Tibial artery (tissue), 4 donors: ENCODE measurements at regions not wholly inside any gene's neighbourhood (a gene's known extent, or its start where the extent isn't known, plus 50 kb on each side); places are given as distances from the start of the nearest gene placed in this dataset.

Source experiments
- DNase-seq, 2 donors: peaks; one replicate each; pipeline ENCODE4 v3.0.0-alpha.2; 2019
- H3K27ac ChIP-seq, 2 donors: fragments of 200-600 bp; sonication (generic) in 1 of 2; 1 replicate in 1 of 2; 2 replicates in 1 of 2; pipeline ENCODE4 v1.5.1; 2018 to 2019; ENCODE audit warnings: mild to moderate bottlenecking in 1 of 2
- H3K27me3 ChIP-seq, 2 donors: fragments of 200-600 bp; sonication (generic) in 1 of 2; one replicate each; pipeline versions ENCODE4 v1.5.1 to v1.6.0; 2016 to 2019
- H3K36me3 ChIP-seq, 3 donors: fragments of 200-600 bp; sonication (generic) in 2 of 3; one replicate each; pipeline ENCODE4 v1.5.1; 2016 to 2019; ENCODE audit warnings: mild to moderate bottlenecking in 2 of 3
- H3K4me1 ChIP-seq, 4 donors: fragments of 200-600 bp; sonication (generic) in 2 of 4; 1 replicate in 3 of 4; 2 replicates in 1 of 4; pipeline ENCODE4 v1.5.1; 2016 to 2019
- H3K4me3 ChIP-seq, 2 donors: fragments of 200-600 bp; sonication (generic) in 1 of 2; 1 replicate in 1 of 2; 2 replicates in 1 of 2; pipeline ENCODE4 v1.5.1; 2018 to 2019; ENCODE audit warnings: mild to moderate bottlenecking in 2 of 2
- H3K9me3 ChIP-seq, 3 donors: fragments of 200-600 bp; sonication (generic) in 1 of 3; one replicate each; pipeline ENCODE4 v1.5.1; 2016 to 2019
- intact Hi-C: fragments of 100-400 bp; cut with DNase I; formaldehyde crosslinking; loops from one replicate; pipeline ENCODE4 v1.15.0; 2023; ENCODE audit warnings: low total_unique reads
- TF ChIP-seq, protein P1 (sequence below), 2 experiments: fragments of 200-600 bp in 1 of 2; fragments of 450-650 bp in 1 of 2; IDR thresholded peaks; one replicate each; pipeline ENCODE4 v1.5.1; 2017 to 2019; ENCODE audit warnings: antibody characterized with exemption in 2 of 2, mild to moderate bottlenecking in 1 of 2, moderate library complexity in 1 of 2

DNA sequence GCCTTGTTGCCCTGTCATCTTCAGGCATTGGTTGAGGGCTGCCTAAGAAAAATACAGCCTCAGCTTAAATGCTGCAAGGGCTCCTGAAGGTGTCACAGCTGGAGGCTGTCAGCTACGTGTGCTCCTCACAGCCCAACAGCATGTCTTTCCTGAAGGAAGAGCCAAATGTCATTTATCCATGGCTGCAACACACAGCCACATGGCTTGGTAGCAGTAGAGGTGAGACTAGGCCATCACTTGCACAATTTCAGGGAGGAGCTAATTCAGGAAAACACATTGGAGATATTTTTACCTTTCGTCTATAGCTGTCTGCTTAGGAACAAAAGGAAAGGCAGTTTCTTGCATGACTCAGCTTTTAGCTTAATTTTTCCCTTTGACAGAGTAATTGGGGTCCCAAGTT is 260.7 kb downstream of the SYK start:
- peaks cover 0 to 23% (median 1%) of the 10 kb centered on the region in 4 donors for H3K4me1 ChIP-seq
- no peak for DNase-seq
- H3K36me3 ChIP-seq = no peaks in the 10 kb centered on the region
- H3K27ac ChIP-seq = no peak overlapping the region
- H3K4me3 ChIP-seq = no peak overlapping the region
- H3K27me3 ChIP-seq = no peaks in the 10 kb centered on the region
- no peaks in the 10 kb centered on the region for H3K9me3 ChIP-seq
- intact Hi-C loops = no loop called here
- TF ChIP-seq, protein P1, sequence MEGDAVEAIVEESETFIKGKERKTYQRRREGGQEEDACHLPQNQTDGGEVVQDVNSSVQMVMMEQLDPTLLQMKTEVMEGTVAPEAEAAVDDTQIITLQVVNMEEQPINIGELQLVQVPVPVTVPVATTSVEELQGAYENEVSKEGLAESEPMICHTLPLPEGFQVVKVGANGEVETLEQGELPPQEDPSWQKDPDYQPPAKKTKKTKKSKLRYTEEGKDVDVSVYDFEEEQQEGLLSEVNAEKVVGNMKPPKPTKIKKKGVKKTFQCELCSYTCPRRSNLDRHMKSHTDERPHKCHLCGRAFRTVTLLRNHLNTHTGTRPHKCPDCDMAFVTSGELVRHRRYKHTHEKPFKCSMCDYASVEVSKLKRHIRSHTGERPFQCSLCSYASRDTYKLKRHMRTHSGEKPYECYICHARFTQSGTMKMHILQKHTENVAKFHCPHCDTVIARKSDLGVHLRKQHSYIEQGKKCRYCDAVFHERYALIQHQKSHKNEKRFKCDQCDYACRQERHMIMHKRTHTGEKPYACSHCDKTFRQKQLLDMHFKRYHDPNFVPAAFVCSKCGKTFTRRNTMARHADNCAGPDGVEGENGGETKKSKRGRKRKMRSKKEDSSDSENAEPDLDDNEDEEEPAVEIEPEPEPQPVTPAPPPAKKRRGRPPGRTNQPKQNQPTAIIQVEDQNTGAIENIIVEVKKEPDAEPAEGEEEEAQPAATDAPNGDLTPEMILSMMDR (IDR thresholded peaks at IDR 0.05) = no peak

DNA sequence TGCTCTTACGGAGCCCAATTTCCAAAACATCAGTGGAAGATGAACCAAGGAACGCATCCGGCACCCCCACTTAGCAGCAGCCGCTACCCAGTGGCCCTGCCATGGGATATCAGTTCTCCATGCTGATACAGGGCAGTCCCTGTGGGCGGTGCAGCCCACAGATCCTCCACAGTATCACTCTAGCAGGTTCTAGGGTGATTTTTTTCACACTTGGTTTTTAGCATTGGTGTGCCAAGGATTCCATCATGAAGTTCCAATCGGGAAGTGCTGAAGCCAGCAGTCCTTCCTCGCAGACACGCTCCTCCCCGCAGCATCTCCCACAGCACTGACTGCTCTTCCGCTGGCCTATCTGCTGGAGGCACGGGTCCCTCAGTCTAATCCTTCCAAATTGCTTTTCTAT is 261.9 kb downstream of the SYK start:
- TF ChIP-seq, protein P1 (IDR thresholded peaks at IDR 0.05) = no peak
- H3K4me3 ChIP-seq = no peak overlapping the region
- no peak overlapping the region for H3K27ac ChIP-seq
- H3K4me1 ChIP-seq = peaks cover 0 to 23% (median 1%) of the 10 kb centered on the region in 4 donors
- H3K36me3 ChIP-seq = no peaks in the 10 kb centered on the region
- intact Hi-C loops = no loop called here
- no peaks in the 10 kb centered on the region for H3K9me3 ChIP-seq
- H3K27me3 ChIP-seq = no peaks in the 10 kb centered on the region
- DNase-seq = no peak

DNA sequence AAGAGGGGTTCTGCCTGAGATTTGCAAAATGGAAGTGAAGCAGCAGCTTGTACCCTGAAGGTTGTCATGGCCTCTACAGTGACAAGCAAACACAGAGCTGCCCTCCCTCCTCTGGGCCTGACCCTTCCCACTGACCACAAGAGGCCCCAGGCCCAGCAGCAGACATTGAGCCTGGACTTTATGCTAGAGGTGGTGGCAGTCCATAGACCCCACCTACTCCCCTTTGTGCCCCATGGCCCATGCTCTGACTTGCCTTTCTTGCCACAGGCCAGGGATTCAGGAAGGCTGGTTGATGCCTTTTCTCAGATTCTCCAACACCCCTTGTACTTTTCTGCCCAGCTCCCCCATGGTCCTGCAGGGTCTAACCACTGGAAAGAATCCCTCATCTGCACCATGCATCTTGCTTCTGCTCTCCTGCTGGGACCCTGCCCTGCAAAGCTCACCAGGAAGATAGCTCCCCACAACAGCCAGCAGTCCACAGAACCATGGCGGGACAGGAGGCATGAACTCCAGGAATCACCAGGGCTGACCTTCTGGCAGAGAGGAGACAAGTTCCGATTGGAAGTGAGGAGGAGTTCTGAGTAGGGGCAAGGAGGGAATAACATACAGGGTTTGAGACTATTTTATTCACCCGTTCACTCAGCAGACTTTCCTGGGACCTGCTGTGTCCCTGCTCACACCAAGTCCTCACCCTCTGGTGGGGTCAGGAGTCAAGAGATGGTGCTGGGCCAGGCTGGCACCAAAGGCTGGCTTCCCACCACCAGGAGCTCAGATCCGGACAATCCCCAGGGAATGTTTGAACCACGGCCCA is 263.8 kb downstream of the SYK start:
- Histone ChIP-seq H3K27ac (no peak overlapping the region), H3K4me3 (no peak overlapping the region), H3K9me3 (no peaks in the 10 kb centered on the region), H3K4me1 (peaks cover 0 to 13% (median 0%) of the 10 kb centered on the region in 4 donors), H3K36me3 (no peaks in the 10 kb centered on the region), H3K27me3 (no peaks in the 10 kb centered on the region)
- intact Hi-C loops = no loop called here
- DNase-seq = no peak
- TF ChIP-seq, protein P1 (IDR thresholded peaks at IDR 0.05) = no peak

DNA sequence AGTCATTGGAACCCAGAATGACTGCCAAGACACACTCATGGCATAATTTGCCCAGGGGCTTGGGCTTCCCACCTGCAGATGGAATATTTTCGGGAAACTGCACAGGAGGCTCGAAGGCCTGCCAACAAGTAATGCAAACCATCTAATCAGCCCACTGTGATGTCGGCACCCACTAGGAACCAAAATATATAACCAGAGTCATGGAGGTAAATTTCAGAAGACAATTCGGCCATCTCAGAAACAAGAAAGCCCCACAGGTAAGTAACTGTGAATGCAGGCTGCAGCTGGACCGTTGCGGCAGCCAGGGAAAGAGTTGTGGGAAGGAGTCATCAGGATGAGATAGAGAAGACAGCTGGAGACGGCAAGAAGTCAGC is 264.4 kb downstream of the SYK start:
- H3K4me1 ChIP-seq = peaks cover 0 to 7% (median 0%) of the 10 kb centered on the region in 4 donors
- H3K36me3 ChIP-seq = no peaks in the 10 kb centered on the region
- H3K27ac ChIP-seq = no peak overlapping the region
- TF ChIP-seq, protein P1 (IDR thresholded peaks at IDR 0.05) = no peak
- intact Hi-C loops = no loop called here
- H3K27me3 ChIP-seq = no peaks in the 10 kb centered on the region
- DNase-seq = no peak
- H3K4me3 ChIP-seq = no peak overlapping the region
- no peaks in the 10 kb centered on the region for H3K9me3 ChIP-seq

DNA sequence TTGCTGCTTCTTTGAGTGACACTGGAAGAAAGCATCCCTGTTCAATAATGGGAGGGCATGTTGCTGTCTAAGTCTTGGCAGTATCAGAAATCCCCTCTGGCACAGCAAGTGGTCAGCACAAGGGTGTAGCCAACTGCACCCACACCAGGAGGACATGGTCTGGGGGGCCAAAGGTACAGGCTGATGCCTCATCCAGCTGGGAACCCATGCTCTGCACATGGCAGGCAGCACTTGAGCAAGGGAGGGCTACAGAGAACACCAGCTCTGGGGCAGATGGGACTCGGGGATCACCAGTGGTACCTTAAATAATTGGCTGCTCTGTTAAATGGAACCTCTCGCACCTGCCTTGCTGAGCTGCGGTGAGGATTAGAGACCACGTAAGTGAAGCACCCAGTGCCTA is 265.2 kb downstream of the SYK start:
- DNase-seq = no peak
- Histone ChIP-seq H3K27me3 (no peaks in the 10 kb centered on the region), H3K4me3 (no peak overlapping the region), H3K9me3 (no peaks in the 10 kb centered on the region), H3K4me1 (peaks cover 0 to 8% (median 0%) of the 10 kb centered on the region in 4 donors), H3K27ac (no peak overlapping the region), H3K36me3 (no peaks in the 10 kb centered on the region)
- TF ChIP-seq, protein P1 (IDR thresholded peaks at IDR 0.05) = no peak
- intact Hi-C loops = no loop called here
